ENCODE measurements at regions not wholly inside any gene's neighbourhood (a gene's known extent, or its start where the extent isn't known, plus 50 kb on each side); places are given as distances from the start of the nearest gene placed in this dataset.

GRCh38 chr1:38431535-38432376 is 385.2 kb upstream of the POU3F1 start:
- no peak for DNase-seq (ENCODE audit: low read depth in 1 of 2, low spot score in 1 of 2)

- no peak for DNase-seq (ENCODE audit: low read depth in 1 of 2, low spot score in 1 of 2)
These were observed 384.4 kb upstream of the POU3F1 start for GRCh38 chr1:38430949-38431348.

GRCh38 chr1:38424677-38425076 is 378.1 kb upstream of the POU3F1 start:
- no peak for DNase-seq (ENCODE audit: low read depth in 1 of 2, low spot score in 1 of 2)

- no peak for DNase-seq (ENCODE audit: low read depth in 1 of 2, low spot score in 1 of 2)
These were observed 374.1 kb upstream of the POU3F1 start for GRCh38 chr1:38420666-38421065.

GRCh38 chr1:38418195-38419030 is 371.8 kb upstream of the POU3F1 start:
- no peak for DNase-seq (ENCODE audit: low read depth in 1 of 2, low spot score in 1 of 2)

GRCh38 chr1:38403667-38404066 is 357.1 kb upstream of the POU3F1 start:
- no peak for DNase-seq (ENCODE audit: low read depth in 1 of 2, low spot score in 1 of 2)

- no peak for DNase-seq (ENCODE audit: low read depth in 1 of 2, low spot score in 1 of 2)
These were observed 355.7 kb upstream of the POU3F1 start for GRCh38 chr1:38402230-38402815.

- no peak for DNase-seq (ENCODE audit: low read depth in 1 of 2, low spot score in 1 of 2)
These were observed 350.0 kb upstream of the POU3F1 start for GRCh38 chr1:38396606-38397005.

GRCh38 chr1:38394303-38394702 is 347.7 kb upstream of the POU3F1 start:
- DNase-seq (ENCODE audit: low read depth in 1 of 2, low spot score in 1 of 2) = no peak

- DNase-seq (ENCODE audit: low read depth in 1 of 2, low spot score in 1 of 2) = no peak
These were observed 346.3 kb upstream of the POU3F1 start for GRCh38 chr1:38392861-38393260.

- DNase-seq (ENCODE audit: low read depth in 1 of 2, low spot score in 1 of 2) = no peak
These were observed 334.7 kb upstream of the POU3F1 start for GRCh38 chr1:38381256-38381655.

- no peak for DNase-seq (ENCODE audit: low read depth in 1 of 2, low spot score in 1 of 2)
These were observed 330.0 kb upstream of the POU3F1 start for GRCh38 chr1:38376577-38376976.

GRCh38 chr1:38375035-38375434 is 328.4 kb upstream of the POU3F1 start:
- no peak for DNase-seq (ENCODE audit: low read depth in 1 of 2, low spot score in 1 of 2)

- no peak for DNase-seq (ENCODE audit: low read depth in 1 of 2, low spot score in 1 of 2)
These were observed 324.9 kb upstream of the POU3F1 start for GRCh38 chr1:38371505-38371844.

GRCh38 chr1:38370716-38371504 is 324.3 kb upstream of the POU3F1 start:
- DNase-seq (ENCODE audit: low read depth in 1 of 2, low spot score in 1 of 2) = no peak

- DNase-seq (ENCODE audit: low read depth in 1 of 2, low spot score in 1 of 2) = no peak
These were observed 318.6 kb upstream of the POU3F1 start for GRCh38 chr1:38365242-38365641.

- DNase-seq (ENCODE audit: low read depth in 1 of 2, low spot score in 1 of 2) = no peak
These were observed 315.0 kb upstream of the POU3F1 start for GRCh38 chr1:38361566-38361965.

GRCh38 chr1:38360807-38361206 is 314.2 kb upstream of the POU3F1 start:
- DNase-seq (ENCODE audit: low read depth in 1 of 2, low spot score in 1 of 2) = no peak

- no peak for DNase-seq (ENCODE audit: low read depth in 1 of 2, low spot score in 1 of 2)
These were observed 307.4 kb upstream of the POU3F1 start for GRCh38 chr1:38353956-38354355.

- no peak for DNase-seq (ENCODE audit: low read depth in 1 of 2, low spot score in 1 of 2)
These were observed 306.3 kb upstream of the POU3F1 start for GRCh38 chr1:38352869-38353268.

GRCh38 chr1:38347446-38348175 is 301.0 kb upstream of the POU3F1 start:
- no peak for DNase-seq (ENCODE audit: low read depth in 1 of 2, low spot score in 1 of 2)
